HG03520 (cell line): ENCODE measurements at regions not wholly inside any gene's neighbourhood (a gene's known extent, or its start where the extent isn't known, plus 50 kb on each side); places are given as distances from the start of the nearest gene placed in this dataset.
"Not testable (repeated sequence)": the region's sequence is repeated elsewhere in the genome, so short reads cannot be mapped to it uniquely, and the experiment has no call there.

Source experiments
- ATAC-seq: cut with Tn5 transposase; IDR thresholded peaks from one replicate; pipeline ENCODE4 v1.9.1; 2021; ENCODE audit warnings: mild to moderate bottlenecking, moderate library complexity; ENCODE audit not compliant: unreplicated experiment

GRCh38 chr4:33975995-33976394 is 2268.3 kb downstream of the ARAP2 start:
- ATAC-seq = no peak

- not testable (repeated sequence) for ATAC-seq
These were observed 2264.5 kb downstream of the ARAP2 start for GRCh38 chr4:33979781-33980180.

GRCh38 chr4:33980361-33980760 is 2264.0 kb downstream of the ARAP2 start:
- ATAC-seq = no peak

- ATAC-seq = no peak
These were observed 2254.4 kb downstream of the ARAP2 start for GRCh38 chr4:33989820-33990443.

- ATAC-seq = no peak
These were observed 2248.1 kb downstream of the ARAP2 start for GRCh38 chr4:33996075-33996718.

- ATAC-seq = no peak
These were observed 2246.0 kb downstream of the ARAP2 start for GRCh38 chr4:33998291-33998690.

GRCh38 chr4:34000356-34000755 is 2244.0 kb downstream of the ARAP2 start:
- ATAC-seq = no peak

- not testable (repeated sequence) for ATAC-seq
These were observed 2237.8 kb downstream of the ARAP2 start for GRCh38 chr4:34006540-34006939.

- ATAC-seq = no peak
These were observed 2234.4 kb downstream of the ARAP2 start for GRCh38 chr4:34009951-34010350.

- ATAC-seq = no peak
These were observed 2233.4 kb downstream of the ARAP2 start for GRCh38 chr4:34010751-34011519.

- ATAC-seq = no peak
These were observed 2209.1 kb downstream of the ARAP2 start for GRCh38 chr4:34035225-34035624.

GRCh38 chr4:34037280-34037679 is 2207.0 kb downstream of the ARAP2 start:
- ATAC-seq = no peak

GRCh38 chr4:34039766-34040165 is 2204.5 kb downstream of the ARAP2 start:
- no peak for ATAC-seq

GRCh38 chr4:34043131-34043530 is 2201.2 kb downstream of the ARAP2 start:
- ATAC-seq = no peak

- no peak for ATAC-seq
These were observed 2197.7 kb downstream of the ARAP2 start for GRCh38 chr4:34046580-34046979.

GRCh38 chr4:34047363-34047762 is 2197.0 kb downstream of the ARAP2 start:
- no peak for ATAC-seq

GRCh38 chr4:34066126-34066525 is 2178.2 kb downstream of the ARAP2 start:
- no peak for ATAC-seq

- no peak for ATAC-seq
These were observed 2152.9 kb downstream of the ARAP2 start for GRCh38 chr4:34091451-34091850.

GRCh38 chr4:34094114-34094513 is 2150.2 kb downstream of the ARAP2 start:
- no peak for ATAC-seq

GRCh38 chr4:34105311-34105710 is 2139.0 kb downstream of the ARAP2 start:
- no peak for ATAC-seq

- no peak for ATAC-seq
These were observed 2135.9 kb downstream of the ARAP2 start for GRCh38 chr4:34108391-34108790.

- no peak for ATAC-seq
These were observed 2131.7 kb downstream of the ARAP2 start for GRCh38 chr4:34112573-34112972.
